ENCODE measurements at regions not wholly inside any gene's neighbourhood (a gene's known extent, or its start where the extent isn't known, plus 50 kb on each side); places are given as distances from the start of the nearest gene placed in this dataset.

- H3K9me2 ChIP-seq (replicated peaks; ENCODE audit: control insufficient read depth, low read length), result no peaks in the 10 kb centered on the region
- no peak for TF ChIP-seq CTCF (IDR thresholded peaks at IDR 0.05; ENCODE audit: low read depth, low read length, poor library complexity, severe bottlenecking)
- TF ChIP-seq EZH2phosphoT487 (IDR thresholded peaks at IDR 0.05; ENCODE audit: borderline replicate concordance, low read length), result no peak
- H3K27ac ChIP-seq (ENCODE audit: low read depth, low read length), result no peak overlapping the region
- H3K4me2 ChIP-seq (ENCODE audit: low read length), result no peak overlapping the region
- no peaks in the 10 kb centered on the region for H3K4me1 ChIP-seq (ENCODE audit: control insufficient read depth, low read length)
- no peaks in the 10 kb centered on the region for H3F3A ChIP-seq (ENCODE audit: control insufficient read depth, insufficient read depth)
- H4K20me1 ChIP-seq (ENCODE audit: control insufficient read depth, insufficient read depth, low read depth, low read length), result no peaks in the 10 kb centered on the region
- H3K79me2 ChIP-seq (ENCODE audit: control insufficient read depth, low read length), result no peaks in the 10 kb centered on the region
- H3K9me3 ChIP-seq (ENCODE audit: control insufficient read depth, insufficient read depth, low read length), result no peaks in the 10 kb centered on the region
- H3K36me3 ChIP-seq (ENCODE audit: control insufficient read depth, low read length), result no peaks in the 10 kb centered on the region
- no peaks in the 10 kb centered on the region for H3K27me3 ChIP-seq (ENCODE audit: control insufficient read depth, low read length)
- no peak overlapping the region for H3K4me3 ChIP-seq (ENCODE audit: low read length)
Measured at GRCh38 chr16:66188917-66189725, 177.4 kb upstream of the CDH5 start.

GRCh38 chr16:66186251-66186785 is 180.2 kb upstream of the CDH5 start:
- H3F3A ChIP-seq (ENCODE audit: control insufficient read depth, insufficient read depth), result no peaks in the 10 kb centered on the region
- no peaks in the 10 kb centered on the region for H3K79me2 ChIP-seq (ENCODE audit: control insufficient read depth, low read length)
- H3K4me2 ChIP-seq (ENCODE audit: low read length), result no peak overlapping the region
- H4K20me1 ChIP-seq (ENCODE audit: control insufficient read depth, insufficient read depth, low read depth, low read length), result no peaks in the 10 kb centered on the region
- TF ChIP-seq EZH2phosphoT487 (IDR thresholded peaks at IDR 0.05; ENCODE audit: borderline replicate concordance, low read length) (no peak), CTCF (IDR thresholded peaks at IDR 0.05; ENCODE audit: low read depth, low read length, poor library complexity, severe bottlenecking) (no peak)
- no peaks in the 10 kb centered on the region for H3K27me3 ChIP-seq (ENCODE audit: control insufficient read depth, low read length)
- H3K27ac ChIP-seq (ENCODE audit: low read depth, low read length), result no peak overlapping the region
- H3K9me3 ChIP-seq (ENCODE audit: control insufficient read depth, insufficient read depth, low read length), result no peaks in the 10 kb centered on the region
- H3K9me2 ChIP-seq (replicated peaks; ENCODE audit: control insufficient read depth, low read length), result no peaks in the 10 kb centered on the region
- H3K4me3 ChIP-seq (ENCODE audit: low read length), result no peak overlapping the region
- H3K36me3 ChIP-seq (ENCODE audit: control insufficient read depth, low read length), result no peaks in the 10 kb centered on the region
- H3K4me1 ChIP-seq (ENCODE audit: control insufficient read depth, low read length), result no peaks in the 10 kb centered on the region

- TF ChIP-seq CTCF (IDR thresholded peaks at IDR 0.05; ENCODE audit: low read depth, low read length, poor library complexity, severe bottlenecking), result no peak
- no peak for TF ChIP-seq EZH2phosphoT487 (IDR thresholded peaks at IDR 0.05; ENCODE audit: borderline replicate concordance, low read length)
Measured at GRCh38 chr16:66182592-66182991, 183.9 kb upstream of the CDH5 start.

More at GRCh38 chr16:66182592-66182991, 183.9 kb upstream of the CDH5 start:
- H3K4me3 ChIP-seq (ENCODE audit: low read length), result no peak overlapping the region
- peaks cover 8% of the 10 kb centered on the region; the same call in 1 of the 2 replicates for H3K9me3 ChIP-seq (ENCODE audit: control insufficient read depth, insufficient read depth, low read length)
- H3K36me3 ChIP-seq (ENCODE audit: control insufficient read depth, low read length), result no peaks in the 10 kb centered on the region
- no peaks in the 10 kb centered on the region for H3K9me2 ChIP-seq (replicated peaks; ENCODE audit: control insufficient read depth, low read length)
- no peaks in the 10 kb centered on the region for H3K4me1 ChIP-seq (ENCODE audit: control insufficient read depth, low read length)
- H3K4me2 ChIP-seq (ENCODE audit: low read length), result no peak overlapping the region
- H4K20me1 ChIP-seq (ENCODE audit: control insufficient read depth, insufficient read depth, low read depth, low read length), result no peaks in the 10 kb centered on the region
- H3F3A ChIP-seq (ENCODE audit: control insufficient read depth, insufficient read depth), result no peaks in the 10 kb centered on the region
- H3K27me3 ChIP-seq (ENCODE audit: control insufficient read depth, low read length), result no peaks in the 10 kb centered on the region
- no peak overlapping the region for H3K27ac ChIP-seq (ENCODE audit: low read depth, low read length)
- H3K79me2 ChIP-seq (ENCODE audit: control insufficient read depth, low read length), result no peaks in the 10 kb centered on the region

Measured in DOHH2 (cell line).